ENCODE measurements at regions not wholly inside any gene's neighbourhood (a gene's known extent, or its start where the extent isn't known, plus 50 kb on each side); places are given as distances from the start of the nearest gene placed in this dataset.
A peak's percentile ranks its signal among the peaks of the same experiment; 100 is the strongest.

DNA sequence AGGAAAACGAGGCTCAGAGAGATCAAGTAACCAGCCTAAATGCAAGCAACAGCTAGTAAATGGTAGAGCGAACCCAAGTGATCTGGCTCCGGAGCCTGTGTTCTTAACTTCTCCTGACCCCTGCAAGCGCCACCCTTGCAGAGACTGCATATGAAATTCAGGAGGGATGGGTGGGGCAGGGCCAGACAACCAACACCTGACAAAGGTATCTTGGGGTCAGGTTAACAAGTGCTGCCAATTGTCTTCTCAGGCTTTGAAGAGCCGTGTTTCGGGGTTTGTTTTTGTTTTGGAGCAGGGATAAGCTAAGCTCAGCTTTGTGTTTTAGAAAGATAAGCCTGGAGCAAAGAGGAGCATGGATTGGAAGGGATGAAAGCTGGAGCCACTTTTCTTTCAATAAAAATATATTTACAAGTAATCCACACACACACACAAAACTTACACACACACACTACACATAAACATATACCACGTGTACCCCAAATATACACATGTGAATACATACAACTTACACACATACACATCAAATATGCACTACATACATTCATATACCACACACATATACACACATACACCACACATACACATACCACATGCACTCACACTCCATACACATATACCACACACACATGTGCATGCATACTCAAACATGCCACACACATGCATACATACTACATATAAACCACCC is 722.0 kb downstream of the DIAPH3 start:
- DNase-seq, result no peak

DNA sequence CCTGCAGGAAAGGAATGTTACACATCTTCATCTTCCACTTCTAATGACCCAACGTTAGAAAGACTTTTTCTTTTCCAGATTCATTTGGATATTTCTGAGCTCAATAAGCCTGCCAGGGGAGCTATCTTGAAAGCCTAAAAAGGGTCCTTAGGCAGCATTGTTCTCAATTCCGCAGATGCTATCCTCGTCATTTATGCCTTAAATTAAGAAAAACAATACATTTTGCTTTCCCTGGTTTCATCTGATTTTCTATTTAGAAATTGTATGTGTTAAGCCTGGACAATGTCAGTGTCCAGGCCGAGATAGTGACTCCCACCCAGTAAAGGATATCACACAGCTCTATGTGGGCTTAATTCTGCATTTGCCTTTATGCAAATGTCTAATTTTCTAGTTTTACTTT is 721.3 kb downstream of the DIAPH3 start:
- DNase-seq, result no peak

DNA sequence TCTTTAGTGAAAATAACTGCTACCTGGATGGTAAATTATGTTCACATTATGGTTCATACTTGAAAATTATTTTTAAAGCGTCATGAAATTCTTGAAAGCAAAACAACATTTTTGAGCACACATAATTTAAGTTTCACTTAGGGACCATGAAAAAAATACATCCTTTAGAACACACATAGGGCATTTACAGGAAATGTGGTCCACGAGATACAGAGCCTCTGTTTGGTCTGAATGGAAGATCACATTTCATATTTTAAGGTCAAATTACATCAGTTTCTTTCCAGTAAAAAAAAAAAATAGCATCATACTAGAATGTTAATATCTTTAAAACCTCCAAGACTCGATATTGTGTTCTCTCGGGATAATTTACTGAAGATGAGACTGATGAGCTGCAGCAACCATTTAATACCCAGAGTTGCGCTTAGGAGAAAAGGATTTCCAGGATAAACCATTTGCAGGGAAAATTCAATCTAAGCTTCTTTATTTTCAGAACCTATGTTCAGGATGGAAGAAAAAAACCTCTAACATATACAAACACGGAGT is 720.7 kb downstream of the DIAPH3 start:
- DNase-seq, result no peak

- DNase-seq, result no peak
Measured at GRCh38 chr13:59444210-59444857, 719.4 kb downstream of the DIAPH3 start.

DNA sequence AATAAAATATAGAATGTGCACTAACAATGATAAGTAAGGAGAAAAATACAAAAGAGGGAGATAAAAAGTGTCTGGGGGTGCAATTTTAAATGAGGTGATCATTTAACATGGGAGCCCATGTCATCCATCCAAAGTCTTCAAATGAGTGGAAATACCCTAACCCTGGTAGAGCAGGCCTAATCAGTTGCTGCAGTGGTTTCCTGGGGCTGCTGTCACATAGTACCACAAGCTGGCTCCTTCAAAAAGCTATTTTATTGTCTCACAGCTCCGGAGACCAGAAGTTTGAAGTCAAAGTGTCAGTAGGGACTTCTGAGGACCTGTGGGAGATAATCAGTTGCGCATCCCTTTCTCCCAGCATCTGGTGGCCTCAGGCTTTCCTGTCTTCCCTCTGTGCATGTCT is 717.9 kb downstream of the DIAPH3 start:
- no peak for DNase-seq

DNA sequence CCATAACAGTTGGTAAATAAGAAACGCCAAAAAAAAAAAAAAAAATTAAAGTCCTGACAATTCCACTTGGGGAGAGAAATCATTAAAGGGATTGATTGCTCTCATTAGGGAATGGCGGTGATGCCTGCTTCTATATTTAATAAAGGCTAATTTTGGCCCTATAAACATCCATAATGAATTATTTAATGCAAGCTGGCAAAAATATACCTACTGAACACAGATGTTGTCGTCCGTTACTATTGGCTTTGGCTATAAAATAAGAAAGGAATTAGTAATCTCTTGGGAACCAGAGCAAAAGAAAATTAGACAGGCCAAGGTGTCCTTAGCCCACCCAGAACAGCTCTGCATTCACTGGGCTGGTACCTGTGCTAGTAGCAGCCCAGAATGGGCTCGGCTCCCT is 717.3 kb downstream of the DIAPH3 start:
- no peak for DNase-seq

DNA sequence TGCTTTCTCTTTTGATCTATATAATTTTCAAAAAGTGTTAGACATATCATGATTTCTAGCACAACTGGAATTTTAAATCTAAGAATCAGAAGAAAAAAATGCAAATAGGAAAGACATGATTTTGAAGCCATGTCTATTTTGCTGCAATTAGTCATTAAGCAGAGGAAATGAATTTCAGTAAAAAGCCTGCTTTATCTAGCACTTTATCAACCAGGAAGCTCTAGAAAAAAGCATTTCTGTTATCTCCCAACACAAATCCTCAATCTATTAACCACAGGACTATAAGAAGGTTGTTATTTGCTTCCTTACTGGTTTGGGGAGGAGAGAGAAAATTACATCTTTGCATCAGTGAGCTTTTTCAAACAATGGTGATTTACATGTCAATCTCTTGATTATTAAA is 716.7 kb downstream of the DIAPH3 start:
- no peak for DNase-seq

DNA sequence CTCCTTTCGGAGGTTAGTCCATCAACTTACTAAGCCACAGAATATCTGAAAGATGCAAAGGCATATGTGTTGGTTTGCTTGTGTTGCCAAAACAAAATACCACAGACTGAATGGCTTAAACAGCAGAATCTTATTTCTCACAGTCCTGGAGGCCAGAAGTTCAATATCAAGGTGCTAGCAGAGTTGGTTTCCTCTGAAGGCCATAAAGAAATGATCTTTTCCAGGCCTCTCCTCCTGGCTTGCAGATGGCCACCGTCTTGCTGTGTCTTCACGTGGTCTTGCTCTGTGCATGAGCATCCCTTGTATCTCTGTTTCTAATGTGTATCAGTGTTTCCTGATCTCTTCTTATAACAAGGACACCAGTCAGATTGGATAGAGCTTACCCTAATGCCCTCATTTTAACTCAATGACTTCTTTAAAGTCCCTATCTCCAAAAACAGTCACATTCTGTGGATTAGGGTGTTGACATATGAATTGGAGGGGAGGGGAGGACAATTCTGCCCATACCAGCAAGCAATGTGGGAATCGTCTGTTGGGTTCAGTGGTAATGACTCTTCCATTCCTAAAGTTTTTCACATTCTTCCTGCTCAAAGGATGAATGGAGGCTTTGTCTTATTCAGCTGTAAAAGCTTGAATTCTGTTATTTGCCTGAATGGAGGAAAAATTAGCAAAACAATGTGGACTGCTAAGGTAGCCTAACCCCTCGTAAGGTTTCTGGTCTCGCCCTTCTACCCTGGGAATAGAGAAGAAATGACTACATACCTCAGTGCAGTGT is 715.7 kb downstream of the DIAPH3 start:
- no peak for DNase-seq

DNA sequence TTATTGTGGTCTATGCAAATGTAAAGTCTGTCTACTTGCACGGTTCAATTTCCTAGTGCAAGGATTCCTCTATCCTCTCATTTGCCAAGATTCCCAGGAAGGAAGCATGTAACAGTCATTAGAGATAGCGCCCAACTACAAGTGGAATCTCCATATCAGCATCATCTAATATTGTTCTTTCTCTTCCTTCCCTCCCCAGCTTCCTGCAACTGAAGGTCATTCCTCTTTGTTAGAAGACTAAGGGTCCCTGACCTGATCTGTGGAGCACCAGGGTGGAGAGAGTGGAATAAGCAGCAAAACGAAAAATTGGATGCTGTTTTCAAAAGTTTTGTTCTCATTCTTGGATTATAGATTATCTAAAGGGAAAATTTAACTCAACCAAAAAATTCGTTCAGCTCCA is 714.0 kb downstream of the DIAPH3 start:
- DNase-seq, result no peak

- no peak for DNase-seq
Measured at GRCh38 chr13:59450229-59450628, 713.5 kb downstream of the DIAPH3 start.

DNA sequence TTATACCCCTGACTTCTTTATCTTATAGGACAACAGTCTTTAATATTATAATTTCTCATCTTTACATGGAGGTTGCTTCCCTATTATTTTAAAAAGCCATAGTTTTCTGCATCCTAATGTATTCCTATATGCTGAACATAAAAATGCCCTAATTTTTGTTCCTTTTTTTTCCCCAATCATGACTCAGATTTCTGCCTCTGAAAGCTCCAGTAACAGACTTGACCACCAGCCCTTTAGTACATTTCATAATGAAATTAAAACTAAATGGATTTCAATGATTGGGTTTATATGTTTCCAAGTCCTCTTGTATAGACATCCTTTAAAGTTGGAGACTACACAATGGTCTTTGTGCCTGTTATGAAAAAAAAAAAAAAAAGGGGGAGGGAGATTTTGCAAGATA is 712.5 kb downstream of the DIAPH3 start:
- no peak for DNase-seq

DNA sequence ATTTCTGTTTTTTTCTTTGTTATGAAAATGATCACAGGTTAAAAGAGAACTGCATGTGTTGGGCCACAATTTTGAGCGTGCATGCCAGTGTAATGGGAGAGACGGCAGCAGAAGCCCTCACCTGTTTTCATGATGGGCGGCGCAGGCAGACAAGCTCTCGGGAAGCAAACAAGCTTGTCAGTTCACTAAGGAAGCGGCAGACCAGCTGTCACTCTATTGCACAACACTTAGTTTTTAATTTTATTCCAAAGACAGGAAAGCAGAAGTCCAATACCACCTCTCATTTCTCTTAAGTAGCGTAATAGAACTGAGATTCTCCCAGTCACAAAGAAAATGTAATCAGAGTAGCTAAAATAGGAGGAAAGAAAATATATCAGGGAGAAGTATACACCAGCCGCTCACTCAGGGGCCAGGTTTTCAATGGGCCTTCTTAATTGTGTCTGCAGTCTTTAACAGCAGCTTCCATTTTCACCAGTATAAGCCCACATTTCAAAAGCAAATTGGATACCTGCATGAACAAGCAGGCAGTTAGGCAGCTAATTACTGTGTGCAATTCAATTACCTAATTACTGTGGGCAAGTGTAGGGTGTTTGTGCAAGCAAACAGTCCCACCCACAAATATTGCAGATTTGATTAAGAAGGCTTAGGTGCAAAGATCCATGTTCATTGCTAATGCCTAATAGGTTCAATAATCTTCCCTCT is 711.4 kb downstream of the DIAPH3 start:
- DNase-seq, result peak; percentile 67 to 71

DNA sequence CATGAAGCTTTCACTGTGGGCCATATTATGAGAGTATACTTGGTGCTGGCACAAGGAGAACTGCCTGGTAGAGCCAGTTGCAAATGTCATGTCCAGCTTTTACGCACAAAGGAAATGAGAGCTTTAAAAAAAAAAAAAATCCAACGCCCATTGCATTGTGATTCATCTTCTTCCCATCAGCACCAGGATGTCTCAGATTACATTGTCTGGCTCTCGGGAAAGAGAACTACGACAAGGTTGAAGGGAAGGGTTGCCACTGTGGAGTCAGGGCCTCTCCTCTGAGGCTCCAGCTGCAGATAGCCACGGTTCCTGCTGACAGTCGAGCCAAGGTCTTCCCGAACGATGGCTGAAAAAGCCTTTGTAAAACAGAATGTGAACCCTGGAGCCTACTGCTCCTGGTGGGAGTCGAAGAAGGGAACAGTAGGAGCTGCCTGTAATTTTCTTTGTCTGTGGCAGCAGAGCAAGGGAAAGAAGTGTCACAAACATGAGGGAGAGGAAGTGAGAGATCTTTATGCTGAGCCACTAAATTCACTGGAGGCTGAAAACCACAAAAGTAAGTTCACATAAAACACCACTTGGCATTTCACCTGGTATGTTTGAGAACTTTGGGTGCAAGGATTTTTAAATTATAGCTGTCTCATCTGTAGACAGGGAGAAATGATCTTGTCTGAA is 704.7 kb downstream of the DIAPH3 start:
- DNase-seq, result no peak

DNA sequence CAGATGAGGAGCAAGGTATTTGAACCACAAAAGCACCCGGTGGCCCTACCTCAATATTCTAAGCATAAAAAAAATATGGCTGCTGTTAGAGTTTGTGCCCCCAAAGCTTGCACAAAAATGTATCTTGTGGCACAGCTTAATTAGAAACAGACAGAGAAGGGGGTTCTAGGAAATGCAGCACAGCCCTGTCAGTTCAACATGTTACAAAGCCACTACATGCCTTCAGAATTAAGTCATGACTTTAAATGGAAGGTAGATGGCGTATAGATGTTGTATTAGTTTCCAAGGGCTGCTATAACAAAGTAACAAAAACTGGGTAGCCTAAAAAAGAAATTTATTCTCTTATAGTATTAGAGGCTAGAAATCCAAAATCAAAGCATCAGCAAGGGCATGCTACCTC is 703.8 kb downstream of the DIAPH3 start:
- no peak for DNase-seq

GRCh38 chr13:59461411-59461810 is 702.3 kb downstream of the DIAPH3 start:
- DNase-seq, result no peak

GRCh38 chr13:59463023-59463422 is 700.7 kb downstream of the DIAPH3 start:
- no peak for DNase-seq

- no peak for DNase-seq
Measured at GRCh38 chr13:59464926-59465325, 698.8 kb downstream of the DIAPH3 start.

DNA sequence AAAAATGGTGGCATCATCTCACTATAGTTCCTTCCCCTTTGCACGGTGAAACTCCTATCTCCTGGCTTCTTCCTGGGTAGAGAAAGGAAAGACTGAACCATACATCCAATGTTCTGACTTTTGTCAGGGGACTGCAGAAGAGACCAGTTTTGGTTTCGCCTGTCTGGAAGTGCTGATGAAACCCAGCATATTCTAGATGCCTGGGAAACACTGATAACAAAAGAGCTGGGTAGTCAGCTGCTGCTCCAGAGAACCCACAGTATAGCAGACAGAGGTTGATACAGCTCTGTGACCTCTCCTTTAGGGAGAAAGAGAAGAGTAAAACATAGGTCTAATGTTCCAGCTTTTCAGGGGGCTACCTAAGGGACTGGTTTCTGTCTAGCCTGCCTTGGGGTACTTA is 695.3 kb downstream of the DIAPH3 start:
- DNase-seq, result no peak

DNA sequence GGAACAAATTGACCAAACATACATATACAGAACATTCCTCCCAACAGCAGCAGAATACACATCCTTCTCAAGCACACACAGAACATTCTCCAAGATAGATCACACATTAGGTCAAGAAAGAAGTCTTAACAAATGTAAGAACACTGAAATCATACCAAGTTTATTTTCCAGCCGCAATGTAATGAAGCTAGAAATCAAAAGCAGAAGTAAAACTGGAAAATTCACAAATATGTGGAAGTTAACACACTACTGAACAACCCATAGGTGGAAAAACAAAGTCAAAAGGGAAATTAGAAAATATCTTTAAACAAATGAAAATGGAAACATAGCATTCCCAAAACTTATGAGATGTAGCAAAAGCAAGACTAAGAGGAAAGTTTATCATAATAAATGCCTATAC is 692.6 kb downstream of the DIAPH3 start:
- DNase-seq, result no peak

- DNase-seq, result no peak
Measured at GRCh38 chr13:59472134-59472533, 691.6 kb downstream of the DIAPH3 start.

- DNase-seq, result no peak
Measured at GRCh38 chr13:59474696-59475095, 689.0 kb downstream of the DIAPH3 start.

- no peak for DNase-seq
Measured at GRCh38 chr13:59475911-59476310, 687.8 kb downstream of the DIAPH3 start.

DNA sequence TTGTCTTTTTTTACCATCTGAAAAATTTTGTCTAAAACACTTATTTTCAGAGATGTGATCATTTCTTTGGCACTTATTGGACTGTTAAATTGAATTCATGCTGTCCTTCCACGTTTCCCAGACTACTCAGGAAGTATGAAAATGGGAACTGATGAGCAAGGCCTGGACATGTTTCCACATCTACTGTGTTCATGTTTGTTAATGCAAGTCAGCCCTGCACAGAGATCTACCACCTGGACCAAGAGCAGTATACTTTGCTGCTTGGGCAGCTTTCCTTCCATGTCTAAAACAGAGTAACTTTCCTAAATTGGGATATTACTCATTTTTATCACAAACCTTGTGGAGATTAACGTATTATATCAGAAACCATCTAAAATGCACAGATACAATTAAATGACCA is 687.4 kb downstream of the DIAPH3 start:
- no peak for DNase-seq

Measured in NCI-H1930 (cell line).